ENCODE measurements at regions not wholly inside any gene's neighbourhood (a gene's known extent, or its start where the extent isn't known, plus 50 kb on each side); places are given as distances from the start of the nearest gene placed in this dataset.

DNA sequence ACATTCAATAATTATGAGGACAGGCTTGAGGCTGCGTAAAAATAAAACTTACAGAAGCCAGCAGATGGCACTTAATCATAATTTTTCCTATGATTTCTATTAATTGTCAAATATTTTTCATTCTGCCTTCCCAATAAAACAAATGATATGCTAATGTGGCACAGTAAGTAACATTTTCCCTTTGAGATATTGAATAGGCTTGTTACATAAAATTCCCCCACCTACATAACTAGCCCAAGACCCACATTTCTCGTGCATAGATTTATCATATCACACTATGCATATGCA, 55.4 kb upstream of the PTGFRN start:
- ChIA-PET POLR2A (interaction anchor here (1.2 to 1.3 kb wide), 2 partner anchors 24 to 48 kb away, joined by 4 to 7 read pairs; no protein-coding TSS in a partner anchor), CTCF (interaction anchor here (0.7 to 1.1 kb wide), 3 partner anchors 28 to 820 kb away, joined by 3 to 4 read pairs (median 3); no protein-coding TSS in a partner anchor)
- no peak for TF ChIP-seq BHLHE40 (IDR thresholded peaks at IDR 0.05; ENCODE audit: borderline replicate concordance)
- TF ChIP-seq L3MBTL2 (conservative IDR thresholded peaks at IDR 0.05), result no peak
- TF ChIP-seq NFRKB (IDR thresholded peaks at IDR 0.05), result no peak
- no peak for TF ChIP-seq ZNF384 (IDR thresholded peaks at IDR 0.05)
- no peak for TF ChIP-seq ARNT (IDR thresholded peaks at IDR 0.05)
- no peak for TF ChIP-seq SUZ12 (IDR thresholded peaks at IDR 0.05)
- TF ChIP-seq TARDBP (IDR thresholded peaks at IDR 0.05), result no peak
- no peak for TF ChIP-seq FOXK2 (IDR thresholded peaks at IDR 0.05)
- TF ChIP-seq LEF1 (IDR thresholded peaks at IDR 0.05; ENCODE audit: borderline replicate concordance), result no peak
- no peak for TF ChIP-seq FOXM1 (IDR thresholded peaks at IDR 0.05; ENCODE audit: borderline replicate concordance)
- no peak for TF ChIP-seq CTBP1 (IDR thresholded peaks at IDR 0.05; ENCODE audit: borderline replicate concordance)
- TF ChIP-seq FOXA1 (IDR thresholded peaks at IDR 0.05), result no peak
- TF ChIP-seq ELF4 (IDR thresholded peaks at IDR 0.05), result no peak
- TF ChIP-seq, protein P1, sequence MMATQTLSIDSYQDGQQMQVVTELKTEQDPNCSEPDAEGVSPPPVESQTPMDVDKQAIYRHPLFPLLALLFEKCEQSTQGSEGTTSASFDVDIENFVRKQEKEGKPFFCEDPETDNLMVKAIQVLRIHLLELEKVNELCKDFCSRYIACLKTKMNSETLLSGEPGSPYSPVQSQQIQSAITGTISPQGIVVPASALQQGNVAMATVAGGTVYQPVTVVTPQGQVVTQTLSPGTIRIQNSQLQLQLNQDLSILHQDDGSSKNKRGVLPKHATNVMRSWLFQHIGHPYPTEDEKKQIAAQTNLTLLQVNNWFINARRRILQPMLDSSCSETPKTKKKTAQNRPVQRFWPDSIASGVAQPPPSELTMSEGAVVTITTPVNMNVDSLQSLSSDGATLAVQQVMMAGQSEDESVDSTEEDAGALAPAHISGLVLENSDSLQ (IDR thresholded peaks at IDR 0.05), result no peak
- no peak for TF ChIP-seq HDGF (IDR thresholded peaks at IDR 0.05; ENCODE audit: borderline replicate concordance)
- no peak for TF ChIP-seq SP1 (IDR thresholded peaks at IDR 0.05)
- no peak for DNase-seq (ENCODE audit: extremely low spot score)

DNA sequence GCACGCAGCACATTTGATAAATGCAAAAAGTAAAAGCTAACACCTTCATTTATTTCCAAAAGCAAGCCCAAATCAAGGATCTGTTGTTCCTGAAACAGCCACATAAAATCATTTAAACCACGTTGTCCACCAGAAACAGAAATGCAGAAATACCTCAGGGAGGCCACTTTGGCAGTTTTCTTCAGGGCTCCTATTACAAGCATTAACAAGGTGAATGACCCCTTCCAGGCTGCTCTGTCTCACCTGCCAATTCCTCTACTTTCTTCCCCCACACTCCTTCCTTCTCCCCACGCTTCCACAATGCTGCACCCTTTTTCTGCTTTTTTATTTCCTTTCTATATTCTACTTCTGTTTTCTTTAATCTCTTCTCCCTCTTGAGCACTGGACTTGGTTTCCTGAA, 55.0 kb upstream of the PTGFRN start:
- ChIA-PET CTCF (interaction anchor here (0.9 kb wide), 1 partner anchor 29 kb away, joined by 3 read pairs; no protein-coding TSS in a partner anchor), POLR2A (interaction anchor here (2.0 to 2.1 kb wide), 2 partner anchors 29 to 205 kb away, joined by 8 to 16 read pairs; partner anchors contain the start of gene TTF2)
- TF ChIP-seq LEF1 (IDR thresholded peaks at IDR 0.05; ENCODE audit: borderline replicate concordance) (no peak), SUZ12 (IDR thresholded peaks at IDR 0.05) (no peak), L3MBTL2 (conservative IDR thresholded peaks at IDR 0.05) (no peak), ELF4 (IDR thresholded peaks at IDR 0.05) (no peak), FOXK2 (IDR thresholded peaks at IDR 0.05) (no peak), BHLHE40 (IDR thresholded peaks at IDR 0.05; ENCODE audit: borderline replicate concordance) (no peak), FOXM1 (IDR thresholded peaks at IDR 0.05; ENCODE audit: borderline replicate concordance) (no peak), HDGF (IDR thresholded peaks at IDR 0.05; ENCODE audit: borderline replicate concordance) (no peak), SP1 (IDR thresholded peaks at IDR 0.05) (no peak), TARDBP (IDR thresholded peaks at IDR 0.05) (no peak), CTBP1 (IDR thresholded peaks at IDR 0.05; ENCODE audit: borderline replicate concordance) (no peak), NFRKB (IDR thresholded peaks at IDR 0.05) (no peak), FOXA1 (IDR thresholded peaks at IDR 0.05) (no peak), ARNT (IDR thresholded peaks at IDR 0.05) (no peak), ZNF384 (IDR thresholded peaks at IDR 0.05) (no peak)
- TF ChIP-seq, protein P1 (IDR thresholded peaks at IDR 0.05), result no peak
- DNase-seq (ENCODE audit: extremely low spot score), result no peak

DNA sequence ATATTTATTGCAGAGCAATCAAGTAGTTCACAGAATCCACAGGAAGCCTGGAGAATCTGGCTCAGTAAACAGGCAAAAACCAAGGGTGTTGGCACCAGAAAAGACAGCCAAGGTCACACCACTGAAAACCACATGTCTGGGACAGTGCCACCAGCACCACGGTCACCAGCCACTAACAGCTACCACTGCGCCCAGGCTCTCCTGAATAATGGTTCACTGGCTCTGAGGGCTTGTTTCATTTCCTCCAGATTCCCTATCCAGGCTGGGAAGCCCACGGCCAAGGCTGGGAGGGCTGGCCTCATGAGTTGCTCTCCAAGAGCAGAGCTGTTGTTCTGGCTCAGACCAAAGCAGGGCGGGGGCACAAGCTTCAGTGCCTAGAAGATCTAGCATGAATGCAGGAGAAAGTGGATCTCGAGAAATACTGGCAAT, 54.5 kb upstream of the PTGFRN start:
- TF ChIP-seq FOXM1 (IDR thresholded peaks at IDR 0.05; ENCODE audit: borderline replicate concordance), result no peak
- TF ChIP-seq HDGF (IDR thresholded peaks at IDR 0.05; ENCODE audit: borderline replicate concordance), result no peak
- no peak for DNase-seq (ENCODE audit: extremely low spot score)
- POLR2A ChIA-PET, result interaction anchor here (2.0 to 2.1 kb wide), 2 partner anchors 29 to 205 kb away, joined by 8 to 16 read pairs; partner anchors contain the start of gene TTF2
- CTCF ChIA-PET, result interaction anchor here (0.6 to 0.9 kb wide), 3 partner anchors 24 to 77 kb away, joined by 3 to 4 read pairs (median 3); no protein-coding TSS in a partner anchor

DNA sequence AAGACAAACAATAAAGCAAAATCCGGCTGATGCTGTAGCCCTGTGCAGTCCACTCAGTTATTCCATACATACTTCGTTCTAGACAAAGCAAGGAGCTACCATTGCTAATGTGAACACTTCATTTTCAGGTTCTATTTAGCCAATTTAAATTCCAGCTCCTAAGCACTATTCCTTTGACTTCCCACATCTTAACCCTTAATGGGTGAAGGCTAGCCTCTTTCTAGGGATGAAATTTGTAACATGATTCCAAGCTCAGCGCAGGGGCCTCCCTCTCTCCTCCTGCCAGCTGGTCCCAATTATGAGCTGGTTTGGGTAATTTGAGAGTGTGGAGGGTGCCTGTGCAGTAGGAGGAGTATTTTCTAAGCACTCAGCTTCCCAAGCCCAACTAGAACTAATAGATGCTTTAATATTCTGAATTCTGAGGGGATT, 53.9 kb upstream of the PTGFRN start:
- peak; percentile 62 for DNase-seq (ENCODE audit: extremely low spot score)
- ChIA-PET POLR2A (interaction anchor here (0.7 to 2.1 kb wide), 5 partner anchors 14 to 204 kb away, joined by 3 to 16 read pairs (median 8); partner anchors contain the start of gene TTF2), CTCF (interaction anchor here (0.6 to 1.3 kb wide), 6 partner anchors 22 to 281 kb away, joined by 3 to 5 read pairs (median 4); no protein-coding TSS in a partner anchor)
- TF ChIP-seq L3MBTL2 (conservative IDR thresholded peaks at IDR 0.05) (no peak), FOXK2 (IDR thresholded peaks at IDR 0.05) (no peak), BHLHE40 (IDR thresholded peaks at IDR 0.05; ENCODE audit: borderline replicate concordance) (no peak), SUZ12 (IDR thresholded peaks at IDR 0.05) (no peak), ARNT (IDR thresholded peaks at IDR 0.05) (no peak), ELF4 (IDR thresholded peaks at IDR 0.05) (no peak), LEF1 (IDR thresholded peaks at IDR 0.05; ENCODE audit: borderline replicate concordance) (0 out of 2 replicates have a peak, but pooled peaks have one; percentile 58), NFRKB (IDR thresholded peaks at IDR 0.05) (no peak), FOXM1 (IDR thresholded peaks at IDR 0.05; ENCODE audit: borderline replicate concordance) (no peak), ZNF384 (IDR thresholded peaks at IDR 0.05) (no peak), CTBP1 (IDR thresholded peaks at IDR 0.05; ENCODE audit: borderline replicate concordance) (peak; percentile 61; the same call in 1 of the 2 replicates), HDGF (IDR thresholded peaks at IDR 0.05; ENCODE audit: borderline replicate concordance) (no peak), FOXA1 (IDR thresholded peaks at IDR 0.05) (no peak)

DNA sequence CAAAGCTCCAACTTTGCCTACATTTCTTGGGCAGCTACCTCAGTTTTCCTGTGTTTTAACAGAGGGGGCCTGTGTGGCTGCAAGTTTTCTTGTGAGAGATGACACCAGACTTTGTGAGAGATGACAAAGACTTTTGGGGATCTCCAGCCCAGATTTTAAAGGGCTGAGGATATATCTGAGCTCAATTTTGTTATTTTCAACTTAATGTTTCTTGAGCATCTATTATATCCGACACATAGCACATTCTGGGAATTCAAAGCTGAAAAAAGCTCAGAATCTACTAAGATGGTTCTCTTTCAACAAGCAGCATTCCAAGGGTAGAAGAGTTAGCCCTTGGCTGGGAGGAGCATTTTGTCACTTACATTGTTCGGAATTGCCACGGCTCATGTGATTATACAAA, 53.4 kb upstream of the PTGFRN start:
- TF ChIP-seq TARDBP (IDR thresholded peaks at IDR 0.05), result no peak
- no peak for TF ChIP-seq FOXK2 (IDR thresholded peaks at IDR 0.05)
- TF ChIP-seq ZNF384 (IDR thresholded peaks at IDR 0.05), result no peak
- TF ChIP-seq FOXA1 (IDR thresholded peaks at IDR 0.05), result no peak
- TF ChIP-seq ARNT (IDR thresholded peaks at IDR 0.05), result no peak
- TF ChIP-seq SUZ12 (IDR thresholded peaks at IDR 0.05), result no peak
- TF ChIP-seq ELF4 (IDR thresholded peaks at IDR 0.05), result no peak
- POLR2A ChIA-PET, result interaction anchor here (0.7 to 2.1 kb wide), 5 partner anchors 15 to 204 kb away, joined by 3 to 16 read pairs (median 8); partner anchors contain the start of gene TTF2
- CTCF ChIA-PET, result interaction anchor here (0.6 to 1.3 kb wide), 5 partner anchors 21 to 282 kb away, joined by 3 to 5 read pairs (median 4); no protein-coding TSS in a partner anchor
- DNase-seq (ENCODE audit: extremely low spot score), result no peak

DNA sequence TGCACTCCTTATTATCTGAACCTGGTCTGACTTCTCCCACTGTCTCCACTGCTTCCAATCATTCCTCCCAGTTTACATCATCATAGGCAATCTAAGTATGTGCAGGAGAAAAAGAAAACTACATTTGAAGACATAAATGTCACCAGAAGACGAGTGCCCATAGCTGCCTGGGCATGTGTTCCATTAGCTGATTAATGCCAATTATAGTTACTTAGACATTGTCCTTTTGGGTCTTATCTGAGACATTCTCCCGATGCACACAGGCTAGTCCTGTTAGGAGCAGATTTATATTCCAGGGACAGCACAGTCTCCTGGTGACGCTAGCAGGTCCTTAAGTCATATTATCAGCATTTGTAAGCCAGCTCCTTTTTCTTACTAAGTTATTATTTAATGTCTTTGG, 52.6 kb upstream of the PTGFRN start:
- ChIA-PET POLR2A (interaction anchor here (0.8 kb wide), 1 partner anchor 26 kb away, joined by 3 read pairs; no protein-coding TSS in a partner anchor), CTCF (no interaction called here)
- TF ChIP-seq LEF1 (IDR thresholded peaks at IDR 0.05; ENCODE audit: borderline replicate concordance) (no peak), FOXK2 (IDR thresholded peaks at IDR 0.05) (no peak), FOXA1 (IDR thresholded peaks at IDR 0.05) (no peak), ARNT (IDR thresholded peaks at IDR 0.05) (no peak)
- DNase-seq (ENCODE audit: extremely low spot score), result no peak

Measured in HEK293T (cell line).